HG03045 (cell line): ENCODE measurements at regions not wholly inside any gene's neighbourhood (a gene's known extent, or its start where the extent isn't known, plus 50 kb on each side); places are given as distances from the start of the nearest gene placed in this dataset.

ENCODE experiments used
- ATAC-seq: cut with Tn5 transposase; IDR thresholded peaks from one replicate; pipeline ENCODE4 v1.9.1; 2021; ENCODE audit warnings: mild to moderate bottlenecking, moderate library complexity; ENCODE audit not compliant: unreplicated experiment

GRCh38 chr5:135236228-135236907 lies 162.7 kb downstream of the MACROH2A1 start:
- no peak for ATAC-seq

- ATAC-seq = no peak
Observed at GRCh38 chr5:135235551-135236227, 163.3 kb downstream of the MACROH2A1 start.

- no peak for ATAC-seq
Observed at GRCh38 chr5:135234666-135235401, 164.2 kb downstream of the MACROH2A1 start.

- ATAC-seq = no peak
Observed at GRCh38 chr5:135234242-135234641, 164.8 kb downstream of the MACROH2A1 start.

GRCh38 chr5:135233477-135233876 lies 165.6 kb downstream of the MACROH2A1 start:
- ATAC-seq = no peak

DNA sequence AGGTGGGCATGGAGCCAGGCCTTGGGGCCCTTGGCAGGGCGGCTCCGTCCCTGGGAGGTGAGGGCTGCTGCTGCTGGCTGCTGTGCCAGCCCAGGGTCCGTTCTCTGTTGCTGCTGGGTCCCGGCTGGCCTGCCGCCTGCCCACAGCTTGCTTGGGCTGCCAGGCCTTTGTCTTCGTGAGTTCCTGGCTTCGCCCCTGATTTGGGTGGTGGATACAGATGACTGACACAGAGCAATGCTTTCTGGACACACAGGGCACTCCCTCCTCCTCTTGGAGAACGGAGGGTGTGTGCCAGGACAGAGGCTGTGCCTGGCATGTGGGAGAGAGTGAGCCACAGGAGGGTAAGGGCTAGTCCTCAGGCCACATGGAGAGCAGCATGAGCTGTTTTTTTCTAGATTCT lies 166.1 kb downstream of the MACROH2A1 start:
- ATAC-seq = no peak

- no peak for ATAC-seq
Observed at GRCh38 chr5:135231289-135231688, 167.7 kb downstream of the MACROH2A1 start.

GRCh38 chr5:135230251-135230925 lies 168.6 kb downstream of the MACROH2A1 start:
- ATAC-seq = no peak

GRCh38 chr5:135229679-135230132 lies 169.3 kb downstream of the MACROH2A1 start:
- no peak for ATAC-seq

GRCh38 chr5:135229122-135229521 lies 169.9 kb downstream of the MACROH2A1 start:
- ATAC-seq = no peak

DNA sequence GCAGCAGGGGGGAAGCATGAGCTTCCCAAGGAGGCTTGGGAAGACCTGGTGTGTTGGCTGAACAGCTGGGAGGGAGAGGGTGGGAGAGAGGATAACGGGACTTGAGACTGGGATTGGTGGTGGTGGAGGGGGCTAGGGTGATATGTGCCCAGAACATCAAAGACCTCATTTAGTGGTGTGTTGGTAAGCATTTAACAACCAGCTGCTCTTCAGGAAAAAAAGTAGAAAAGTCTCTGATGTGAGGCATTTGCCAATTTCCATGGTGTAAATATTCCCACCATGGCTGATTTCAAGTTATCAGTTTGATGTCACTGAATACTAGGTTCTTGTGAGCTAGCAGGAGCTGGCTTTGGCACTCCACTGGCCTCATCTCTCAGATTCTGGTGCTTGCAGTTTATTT lies 170.8 kb downstream of the MACROH2A1 start:
- ATAC-seq = no peak

GRCh38 chr5:135227064-135228022 lies 171.7 kb downstream of the MACROH2A1 start:
- no peak for ATAC-seq

GRCh38 chr5:135225856-135226560 lies 173.0 kb downstream of the MACROH2A1 start:
- no peak for ATAC-seq

DNA sequence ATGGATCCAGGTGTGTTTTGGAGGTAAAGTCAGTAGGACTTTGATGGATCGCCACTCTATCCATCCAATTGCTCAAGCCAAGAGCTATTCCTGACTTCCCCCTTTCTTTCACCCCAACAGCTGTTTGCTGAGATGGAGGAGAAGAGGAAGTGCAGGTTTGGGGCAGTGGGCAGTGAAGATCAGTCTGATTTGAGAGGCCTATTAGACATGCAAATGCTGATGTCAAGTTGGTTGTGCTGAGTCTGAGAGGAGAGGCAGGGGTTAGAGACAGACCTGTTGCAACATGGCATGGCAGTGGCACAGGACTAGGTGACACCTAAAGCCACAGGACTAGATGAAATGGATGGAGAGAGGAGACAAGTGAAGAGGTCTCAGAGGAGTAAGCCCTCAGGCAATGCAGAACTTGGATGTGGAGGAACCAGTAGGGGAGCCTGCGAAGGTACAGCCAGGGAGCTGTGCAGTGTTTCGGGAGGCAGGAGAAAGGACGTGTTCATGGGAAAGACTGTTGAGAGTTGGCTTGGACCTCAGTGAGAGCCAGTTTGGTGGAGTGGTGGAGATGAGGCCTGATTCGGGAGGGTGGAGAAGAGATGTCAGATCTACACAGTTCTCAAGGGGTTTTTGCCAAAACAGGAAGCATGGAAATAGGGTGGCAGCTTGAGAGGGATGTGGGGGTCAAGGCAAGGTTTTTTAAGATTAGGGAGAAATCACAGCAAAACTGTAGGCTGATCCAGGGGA lies 175.0 kb downstream of the MACROH2A1 start:
- no peak for ATAC-seq

GRCh38 chr5:135223404-135223803 lies 175.6 kb downstream of the MACROH2A1 start:
- ATAC-seq = no peak

DNA sequence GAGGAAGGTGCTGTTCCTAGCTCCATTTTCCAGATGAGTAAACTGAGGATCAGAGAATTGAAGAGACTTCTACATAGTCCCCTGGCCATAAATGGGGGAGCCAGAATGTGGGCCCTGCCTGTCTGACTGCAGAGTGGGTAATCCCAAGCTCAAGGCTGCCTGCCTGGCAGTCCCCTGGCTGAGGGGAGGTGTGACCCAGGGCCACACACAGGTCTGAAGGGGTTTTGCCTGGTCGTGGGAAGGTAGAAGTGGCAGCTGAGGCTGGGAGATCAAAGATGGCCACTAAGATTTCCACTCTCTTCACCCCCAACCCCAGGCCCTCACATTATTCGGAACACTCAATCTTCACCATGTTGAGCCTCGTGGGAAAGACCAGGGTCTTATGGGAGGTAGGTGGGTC lies 176.3 kb downstream of the MACROH2A1 start:
- ATAC-seq = no peak

DNA sequence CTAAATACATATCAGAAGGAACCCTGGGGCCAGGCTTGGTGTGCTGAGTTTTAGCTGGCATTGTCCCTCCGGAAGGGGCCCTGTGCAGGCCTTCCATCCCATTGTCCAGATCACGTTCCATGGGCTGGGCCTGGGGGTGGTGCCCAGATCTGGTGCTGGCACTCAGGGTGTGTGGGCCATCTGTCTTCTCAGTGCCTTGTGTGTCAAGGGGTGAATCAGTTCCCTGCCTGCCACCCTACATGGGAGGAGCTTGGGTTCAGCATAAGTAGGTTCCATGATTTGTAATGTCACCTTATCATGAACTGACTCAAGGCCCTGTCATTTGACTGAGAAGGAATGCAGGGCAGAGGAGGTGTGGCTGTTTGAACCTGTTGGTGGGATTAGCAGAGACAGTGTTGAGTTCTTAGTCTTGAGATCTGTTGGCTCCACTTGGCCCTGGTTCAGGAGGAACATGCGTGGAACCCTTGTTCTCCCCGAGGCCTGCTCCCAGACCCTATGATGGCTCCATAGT lies 176.8 kb downstream of the MACROH2A1 start:
- no peak for ATAC-seq

DNA sequence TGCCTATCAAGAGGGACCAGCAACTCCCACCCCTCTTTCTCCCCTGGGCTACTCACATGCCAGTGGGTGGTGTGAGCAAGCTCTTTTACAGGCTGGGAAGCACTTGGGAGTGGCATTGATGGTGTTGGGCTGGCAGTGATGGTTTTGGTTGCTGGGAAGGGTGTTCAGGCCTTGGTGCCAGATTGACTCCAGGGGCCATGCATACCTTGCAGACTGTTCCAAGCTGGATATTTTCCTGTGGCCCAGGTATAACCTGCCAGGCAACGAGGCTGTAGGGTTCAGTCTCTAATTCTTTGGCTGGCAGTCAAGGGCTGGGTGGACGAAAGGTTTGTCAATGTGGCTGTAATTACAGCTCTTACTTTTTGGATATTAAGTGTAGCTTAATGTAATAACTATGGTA lies 177.3 kb downstream of the MACROH2A1 start:
- no peak for ATAC-seq

- no peak for ATAC-seq
Observed at GRCh38 chr5:135221187-135221473, 177.9 kb downstream of the MACROH2A1 start.
